HG02981 (cell line): ENCODE measurements at regions not wholly inside any gene's neighbourhood (a gene's known extent, or its start where the extent isn't known, plus 50 kb on each side); places are given as distances from the start of the nearest gene placed in this dataset.
"Not testable (repeated sequence)": the region's sequence is repeated elsewhere in the genome, so short reads cannot be mapped to it uniquely, and the experiment has no call there.

ENCODE experiments used
- ATAC-seq: cut with Tn5 transposase; IDR thresholded peaks from one replicate; pipeline ENCODE4 v1.9.1; 2021; ENCODE audit warnings: mild to moderate bottlenecking, moderate library complexity; ENCODE audit not compliant: unreplicated experiment

DNA sequence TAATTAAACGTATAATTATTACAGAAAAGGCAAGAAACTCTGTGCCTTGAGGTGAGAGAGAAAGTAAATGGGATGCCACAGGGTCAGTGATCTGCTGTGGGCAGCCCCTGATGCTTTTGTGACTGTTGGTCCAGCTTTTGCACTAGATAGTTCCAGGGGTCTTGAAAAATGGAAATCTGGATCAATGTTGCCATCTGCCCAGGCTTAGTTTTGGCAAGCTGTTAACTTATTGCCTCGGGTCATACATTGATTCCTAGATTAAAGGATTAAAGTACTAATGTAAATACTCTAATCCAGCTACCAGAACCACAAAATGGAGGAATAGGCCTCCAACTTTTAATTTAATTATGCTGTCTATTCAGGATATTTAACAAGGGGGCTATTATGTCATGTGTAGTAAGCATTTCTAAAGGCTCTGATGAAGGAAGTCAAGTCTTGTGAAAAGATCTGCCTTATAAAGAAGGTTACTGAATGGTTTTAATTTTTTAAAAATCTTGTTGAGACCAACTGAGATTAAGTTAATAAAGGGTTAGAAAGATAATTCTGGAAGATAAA, 376.0 kb upstream of the HS3ST5 start:
- ATAC-seq = no peak

DNA sequence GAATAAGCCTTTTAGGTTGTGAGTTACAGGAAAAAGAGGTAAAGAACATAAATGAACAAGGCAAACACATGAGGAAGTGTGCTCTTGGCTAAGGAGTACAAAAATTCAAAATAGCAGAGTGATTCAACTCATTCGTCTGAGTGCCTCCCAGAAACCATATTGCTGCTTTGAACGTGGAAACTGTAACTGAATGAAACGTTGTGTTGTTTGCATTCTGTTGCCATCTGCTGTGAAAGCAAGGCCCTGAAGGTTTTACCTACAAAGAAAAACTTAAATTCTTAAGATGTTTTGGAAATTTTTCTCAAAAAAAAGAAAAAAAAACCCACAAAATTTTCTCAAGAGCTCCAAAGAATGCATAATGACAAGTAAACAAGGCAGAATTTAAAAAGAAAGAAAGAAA, 375.4 kb upstream of the HS3ST5 start:
- no peak for ATAC-seq

DNA sequence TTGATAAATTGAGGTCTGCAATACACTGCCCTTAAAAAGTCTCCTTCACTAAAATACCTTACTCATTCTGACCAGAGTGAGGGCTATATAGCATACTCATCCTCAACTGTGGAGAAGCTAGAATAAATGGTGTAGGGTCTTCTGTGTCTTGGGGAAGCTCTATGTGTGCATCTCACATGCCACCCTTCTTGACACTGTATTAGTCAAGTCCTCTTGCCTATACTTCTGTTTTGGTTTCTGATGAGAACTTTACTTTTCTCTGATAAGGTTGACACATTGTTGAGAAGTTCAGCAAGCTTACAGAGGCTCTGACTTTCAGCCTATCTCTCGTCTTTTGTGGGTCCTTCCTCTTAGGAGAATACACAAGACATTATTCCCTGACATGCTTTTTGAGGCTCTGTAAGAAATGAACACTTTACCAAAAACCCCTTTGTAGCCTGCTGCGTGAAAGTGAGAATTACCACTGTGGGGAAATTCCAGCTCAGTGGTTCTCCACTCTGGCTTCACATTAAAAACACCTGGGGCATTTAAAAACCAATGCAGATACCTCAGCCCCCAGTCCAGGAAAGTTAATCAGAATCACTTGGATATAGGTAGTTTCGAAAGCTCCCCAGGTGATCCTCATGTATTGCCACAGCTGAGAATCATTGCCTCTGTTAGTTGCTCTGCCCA, 372.1 kb upstream of the HS3ST5 start:
- ATAC-seq = peak; percentile 44

DNA sequence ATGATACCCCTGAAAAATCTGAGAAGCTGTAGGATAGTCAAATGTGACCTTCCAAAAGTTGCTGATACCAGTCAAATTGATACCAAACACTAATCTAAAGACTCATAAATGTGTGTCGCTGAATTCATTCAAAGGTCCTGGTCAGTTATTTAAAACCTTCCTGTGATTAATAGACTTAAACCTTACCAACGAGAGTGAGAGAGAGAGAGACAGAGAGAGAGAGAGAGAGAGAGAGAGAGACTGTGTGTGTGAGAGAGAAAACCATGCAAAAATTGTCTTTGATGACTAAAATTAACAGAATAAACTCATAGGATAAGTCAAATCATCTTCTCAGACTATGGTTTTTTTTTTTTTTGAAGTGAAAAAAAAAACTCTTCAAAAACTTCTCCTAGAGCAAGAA, 370.9 kb upstream of the HS3ST5 start:
- no peak for ATAC-seq

DNA sequence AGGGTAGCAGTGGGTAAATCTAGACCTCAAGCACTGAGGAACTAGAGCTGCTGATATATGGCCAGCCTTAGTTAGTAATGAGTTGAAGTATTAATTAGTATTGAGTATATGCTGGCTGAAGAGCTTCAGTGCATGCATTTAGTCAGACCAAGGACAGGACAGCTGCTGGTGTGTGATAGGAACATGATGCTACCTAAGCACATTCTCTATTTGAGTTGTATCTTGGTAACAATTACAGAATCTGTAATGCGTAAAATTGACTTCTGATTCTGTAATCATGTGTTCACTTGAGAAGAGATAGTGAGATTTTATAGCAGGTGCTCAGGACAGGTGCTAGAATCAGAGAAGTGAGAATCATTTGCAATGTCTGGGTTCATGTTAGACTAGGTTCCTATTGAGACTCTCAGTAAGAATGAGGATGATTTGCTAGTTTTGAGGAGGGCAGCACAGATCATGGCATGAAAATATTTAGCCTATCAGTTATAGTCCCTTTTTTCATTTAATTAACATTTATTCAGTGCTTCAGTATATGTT, 369.4 kb upstream of the HS3ST5 start:
- peak; percentile 48 for ATAC-seq

DNA sequence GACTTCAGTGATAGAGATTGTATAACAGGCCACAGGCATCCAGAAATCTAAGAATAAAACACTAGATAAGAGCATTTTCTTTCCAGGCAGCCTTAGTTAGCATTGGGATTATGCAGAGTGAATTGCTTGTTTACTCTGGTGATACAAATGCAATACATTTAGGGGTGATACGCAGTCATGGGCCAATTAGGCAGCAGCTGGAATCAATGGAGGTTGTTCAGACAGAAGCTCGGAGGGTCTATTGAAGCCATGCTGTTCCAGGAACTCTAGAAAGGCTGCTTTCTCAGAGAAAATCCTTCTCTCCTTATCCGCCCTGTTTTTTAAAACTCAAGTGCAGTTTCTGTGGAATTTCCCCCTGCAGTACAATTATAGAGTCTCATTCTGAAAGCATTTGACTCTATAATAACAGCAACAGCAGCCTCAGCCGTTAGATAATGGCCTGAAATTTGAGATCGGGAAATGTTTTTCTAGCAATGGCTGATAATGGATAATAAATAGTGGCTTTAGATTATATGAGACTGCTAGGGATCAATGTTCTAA, 364.3 kb upstream of the HS3ST5 start:
- ATAC-seq = no peak

DNA sequence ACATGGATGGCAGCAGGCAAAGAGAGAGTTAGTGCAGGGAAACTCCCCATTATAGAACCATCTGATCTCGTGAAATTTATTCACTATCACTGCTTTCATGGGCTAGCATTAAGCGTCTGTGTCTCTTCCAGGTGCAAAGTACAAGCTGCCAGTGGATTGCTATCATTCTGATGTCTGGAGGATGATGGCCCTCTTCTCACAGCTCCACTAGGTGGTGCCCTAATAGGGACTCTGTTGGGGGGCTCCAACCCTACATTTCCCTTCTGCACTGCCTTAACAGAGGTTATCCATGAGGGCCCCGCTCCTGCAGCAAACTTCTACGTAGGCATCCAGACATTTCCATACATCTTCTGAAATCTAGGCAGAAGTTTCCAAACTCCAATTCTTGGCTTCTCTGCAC, 347.8 kb upstream of the HS3ST5 start:
- ATAC-seq = no peak

DNA sequence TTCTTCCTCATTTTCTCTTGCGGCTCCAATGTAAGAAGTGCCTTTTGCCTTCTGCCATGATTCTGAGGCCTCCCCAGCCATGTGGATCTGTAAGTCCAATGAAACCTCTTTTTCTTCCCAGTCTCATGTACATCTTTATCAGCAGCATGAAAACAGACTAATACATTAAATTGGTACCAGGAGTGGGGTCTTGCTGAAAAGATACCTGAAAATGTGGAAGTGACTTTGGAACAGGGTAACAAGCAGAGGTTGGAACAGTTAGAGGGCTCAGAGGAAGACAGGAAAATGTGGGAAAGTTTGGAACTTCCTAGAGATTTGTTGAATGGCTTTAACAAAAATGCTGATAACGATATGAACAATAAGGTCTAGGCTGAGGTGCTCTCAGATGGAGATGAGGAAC, 316.7 kb upstream of the HS3ST5 start:
- no peak for ATAC-seq

DNA sequence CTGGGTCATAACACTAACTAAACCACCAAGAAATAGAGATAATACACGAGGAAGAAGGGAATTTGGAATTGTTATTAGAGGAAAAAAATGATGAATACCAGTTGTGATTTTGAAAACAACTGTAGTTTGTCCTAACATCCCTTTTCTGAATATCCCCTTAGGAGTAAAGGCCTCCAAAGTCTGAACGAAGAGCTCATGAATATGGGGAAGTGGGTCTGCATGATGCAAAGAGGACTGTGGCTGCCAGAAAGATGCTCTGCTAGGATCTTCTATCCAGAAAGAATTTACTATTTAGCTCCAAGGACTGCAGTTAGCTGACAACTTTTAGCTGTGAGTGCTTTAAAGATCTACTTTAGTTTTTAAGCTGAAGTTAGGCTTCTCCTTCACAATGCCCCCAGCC, 308.8 kb upstream of the HS3ST5 start:
- ATAC-seq = no peak

DNA sequence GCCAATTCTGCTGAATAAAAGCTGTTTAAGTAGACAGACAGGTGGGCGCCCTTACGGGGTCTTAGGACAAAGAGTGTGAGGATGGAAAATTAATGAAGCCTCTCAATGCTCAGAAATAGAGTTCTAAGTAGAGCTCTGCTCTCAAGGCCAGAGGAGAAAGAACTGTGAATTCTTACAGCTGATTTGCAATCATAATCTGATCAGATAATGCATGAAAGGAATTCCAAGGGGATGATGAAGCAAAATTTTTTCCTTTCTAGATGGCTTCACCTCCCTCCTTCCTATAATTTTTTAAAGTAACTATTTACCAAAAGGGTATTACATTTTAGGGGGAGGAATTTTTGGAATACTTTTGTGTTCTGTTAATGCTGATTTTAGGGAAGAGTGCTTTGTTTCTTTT, 308.1 kb upstream of the HS3ST5 start:
- no peak for ATAC-seq

DNA sequence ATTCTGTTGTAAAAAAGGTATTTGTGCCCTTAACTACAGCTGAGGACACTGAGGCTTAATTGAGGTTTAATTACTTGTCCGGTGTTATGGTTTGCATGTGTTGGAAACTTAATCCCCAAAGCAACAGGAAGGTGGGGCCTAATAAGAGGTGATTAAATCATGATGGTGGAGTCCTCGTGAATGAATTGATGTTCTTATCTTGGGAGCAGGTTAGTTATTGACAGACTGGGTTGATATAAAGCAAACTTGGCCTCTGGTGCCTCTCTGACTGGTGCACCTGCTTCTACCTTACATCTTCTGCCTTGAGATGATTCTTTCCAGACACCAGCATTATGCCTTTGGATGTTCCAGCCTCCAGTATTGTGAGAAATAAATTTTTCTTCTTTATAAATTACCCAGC, 306.5 kb upstream of the HS3ST5 start:
- ATAC-seq = no peak

DNA sequence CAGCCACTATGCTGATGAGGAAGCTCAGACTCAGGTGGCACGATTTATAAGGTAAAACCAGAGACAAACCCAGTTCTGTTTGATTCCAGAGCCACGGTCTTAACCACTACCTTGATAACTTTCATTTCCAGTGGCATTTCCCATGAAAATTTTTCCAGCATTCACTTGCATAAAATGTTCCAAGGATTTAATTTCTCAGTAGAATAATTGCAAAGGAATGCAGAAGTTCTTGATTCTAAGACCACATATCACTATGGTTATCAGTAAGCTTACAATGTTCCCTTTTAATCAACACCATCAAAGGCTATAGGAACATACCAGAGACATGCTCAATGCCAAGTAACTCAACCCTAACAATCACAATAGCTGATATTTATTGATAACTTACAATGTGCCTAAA, 306.0 kb upstream of the HS3ST5 start:
- no peak for ATAC-seq

DNA sequence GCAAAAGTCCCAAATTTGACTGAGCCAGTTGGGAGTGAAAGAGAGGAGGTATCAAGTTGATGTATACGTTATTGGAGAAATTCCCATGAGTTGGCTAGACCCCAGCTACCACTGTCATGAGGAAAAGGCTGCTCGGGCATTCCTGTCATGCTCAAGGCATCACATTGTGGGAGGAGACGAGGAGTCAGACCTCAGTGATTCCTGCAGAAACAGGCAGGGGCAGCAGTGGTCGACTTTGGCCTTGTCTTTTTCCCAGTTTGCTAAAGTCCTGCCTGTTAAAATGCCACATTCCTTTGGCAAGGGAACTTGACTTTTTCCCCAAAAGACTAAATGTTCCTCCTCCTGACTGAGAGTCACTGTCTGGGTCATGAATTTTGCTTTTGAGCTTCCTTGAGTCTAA, 295.5 kb upstream of the HS3ST5 start:
- ATAC-seq = no peak

DNA sequence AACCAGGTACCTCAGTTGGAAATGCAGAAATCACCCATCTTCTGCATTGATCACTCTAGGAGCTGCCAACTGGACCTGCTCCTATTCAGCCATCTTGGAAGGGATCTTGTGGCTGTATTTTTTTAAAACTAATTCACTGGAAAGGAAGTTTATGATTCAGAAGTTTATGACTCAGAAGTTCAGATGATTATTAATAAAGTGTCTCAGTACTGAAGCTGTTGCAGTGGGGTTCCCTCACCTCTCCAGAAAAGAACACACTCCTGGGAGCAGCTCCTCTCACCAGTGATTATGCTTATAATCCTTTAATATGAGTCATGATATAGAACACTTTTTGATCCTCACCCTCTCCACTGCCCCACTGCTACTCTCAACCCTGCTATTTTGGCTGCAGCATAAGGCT, 291.2 kb upstream of the HS3ST5 start:
- ATAC-seq = no peak

DNA sequence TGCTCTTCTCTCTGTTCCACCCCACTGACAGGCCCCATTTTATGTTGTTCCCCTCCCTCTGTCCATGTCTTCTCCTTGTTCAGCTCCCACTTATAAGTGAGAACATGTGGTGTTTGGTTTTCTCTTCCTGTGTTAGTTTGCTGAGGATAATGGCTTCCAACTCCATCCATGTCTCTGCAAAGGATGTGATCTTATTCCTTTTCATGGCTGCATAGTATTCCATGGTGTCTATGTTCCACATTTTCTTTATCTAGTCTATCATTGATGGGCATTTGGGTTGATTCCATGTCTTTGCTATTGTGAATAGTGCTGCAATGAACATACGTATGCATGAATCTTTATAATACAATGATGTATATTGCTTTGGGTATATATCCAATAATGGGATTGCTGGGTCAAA, 283.4 kb upstream of the HS3ST5 start:
- ATAC-seq = not testable (repeated sequence)

DNA sequence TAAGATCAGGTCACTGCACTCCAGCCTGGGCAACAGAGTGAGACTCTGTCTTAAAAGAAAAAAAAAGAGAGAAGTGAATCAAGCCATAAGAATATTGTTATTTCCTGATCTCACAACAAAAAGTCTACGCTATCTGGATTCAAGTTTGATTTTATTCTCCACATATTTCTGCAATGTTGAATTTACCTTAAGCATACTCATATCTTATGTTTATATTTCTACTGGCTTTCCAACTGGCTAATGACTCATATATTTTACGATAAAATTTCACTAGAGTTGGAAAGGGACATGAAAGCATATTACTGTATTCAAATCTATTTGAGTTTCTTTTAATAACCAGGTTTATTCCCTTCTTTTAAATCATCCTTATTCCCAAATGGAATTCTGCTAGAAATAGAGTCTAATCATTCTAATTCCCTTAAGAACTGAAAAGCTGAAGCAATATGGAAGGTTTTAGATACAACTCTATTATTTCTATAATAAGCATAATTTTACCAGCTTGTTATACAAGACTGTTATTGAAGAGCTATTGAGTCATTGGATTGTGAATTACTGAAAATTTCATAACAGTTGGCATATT, 276.9 kb upstream of the HS3ST5 start:
- ATAC-seq = no peak

DNA sequence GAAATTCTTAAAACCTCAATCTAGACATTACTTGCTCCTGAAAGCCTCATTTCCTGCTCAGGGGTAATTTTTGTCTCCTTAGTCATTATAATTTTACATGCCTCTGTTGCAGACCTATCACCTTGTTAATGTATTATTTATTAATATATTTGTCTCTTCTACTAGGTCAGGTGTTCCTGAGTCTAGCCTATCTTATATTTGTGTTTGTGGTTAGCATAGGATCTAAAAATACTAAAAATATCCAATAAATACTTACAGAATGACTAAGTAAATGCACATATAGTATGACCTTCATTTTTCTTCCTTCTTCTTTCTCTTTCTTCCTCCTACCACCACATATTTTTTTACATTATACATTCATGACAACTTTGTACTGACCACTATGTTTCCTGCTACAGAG, 268.9 kb upstream of the HS3ST5 start:
- ATAC-seq = peak; percentile 42

DNA sequence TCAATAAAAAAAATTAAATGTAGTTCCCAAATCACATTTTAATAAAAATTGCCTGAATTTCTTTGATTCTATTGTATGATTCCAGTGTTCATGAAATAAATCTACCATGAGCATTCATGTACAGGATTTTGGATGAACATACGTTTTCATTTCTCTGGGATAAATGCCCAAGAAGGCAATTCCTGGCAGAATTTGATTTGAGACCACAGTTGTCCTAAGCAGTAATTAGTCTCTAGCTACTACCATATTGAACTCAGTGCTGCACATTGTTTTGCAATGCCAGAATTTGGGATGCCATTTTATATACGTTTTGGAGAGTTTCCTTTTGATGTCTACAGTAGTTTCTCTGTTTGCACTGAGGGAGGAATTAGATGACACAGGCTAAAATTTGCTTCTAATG, 265.3 kb upstream of the HS3ST5 start:
- no peak for ATAC-seq

DNA sequence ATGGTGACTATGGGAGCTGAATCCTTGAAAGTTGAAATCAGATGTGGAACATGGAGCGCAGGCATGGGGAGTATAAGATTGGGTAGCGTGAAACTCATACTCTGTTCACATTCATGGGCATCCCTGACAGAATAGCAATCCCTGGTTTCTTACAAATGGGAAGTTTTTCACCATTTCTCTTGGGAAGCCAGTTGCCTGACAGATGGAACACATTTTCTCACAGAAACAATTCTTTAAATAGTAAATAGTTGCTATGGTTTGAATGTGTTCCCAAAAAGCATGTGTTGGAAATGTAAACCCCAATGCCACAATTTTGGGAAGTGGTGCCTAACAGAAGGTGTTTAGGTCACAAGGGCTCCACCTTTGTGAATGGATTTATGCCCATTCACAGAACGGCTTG, 262.8 kb upstream of the HS3ST5 start:
- no peak for ATAC-seq

DNA sequence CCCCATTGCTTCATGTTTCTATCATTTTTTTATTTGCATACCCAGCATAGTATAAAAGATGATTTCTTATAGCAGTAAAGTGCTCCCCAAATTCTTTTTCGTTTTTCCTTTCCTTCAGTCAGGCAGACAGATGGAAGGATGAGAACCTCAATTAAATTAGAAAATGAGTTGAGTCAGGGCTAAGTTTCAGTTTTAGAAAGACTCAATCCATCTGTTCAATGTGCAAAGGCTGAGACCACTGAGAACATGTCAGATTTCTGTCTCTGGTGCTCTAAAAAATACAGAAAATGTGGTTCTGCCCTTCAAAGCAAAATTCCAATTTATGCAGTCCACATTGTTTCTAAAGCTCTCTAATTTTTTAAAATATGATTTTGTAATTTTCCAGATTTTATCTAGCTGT, 257.6 kb upstream of the HS3ST5 start:
- no peak for ATAC-seq

DNA sequence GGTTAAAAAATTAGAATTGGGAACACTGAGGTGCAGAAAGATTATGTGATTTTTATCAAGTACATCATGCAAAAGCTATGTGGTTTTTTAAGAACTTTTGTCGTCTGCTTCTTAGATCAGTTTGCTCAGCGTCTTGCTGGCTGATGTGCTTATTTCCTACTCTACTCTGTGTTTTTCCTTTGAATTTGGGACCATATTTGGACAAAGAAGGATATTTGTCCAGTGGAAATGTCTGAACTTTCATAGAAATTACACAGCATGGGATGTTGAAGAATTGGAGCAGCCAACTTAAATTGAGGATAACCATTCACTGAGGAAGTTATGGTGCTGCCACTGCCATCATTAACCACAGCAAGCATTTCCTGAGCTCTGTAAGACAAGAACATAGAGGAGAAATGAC, 252.8 kb upstream of the HS3ST5 start:
- no peak for ATAC-seq

DNA sequence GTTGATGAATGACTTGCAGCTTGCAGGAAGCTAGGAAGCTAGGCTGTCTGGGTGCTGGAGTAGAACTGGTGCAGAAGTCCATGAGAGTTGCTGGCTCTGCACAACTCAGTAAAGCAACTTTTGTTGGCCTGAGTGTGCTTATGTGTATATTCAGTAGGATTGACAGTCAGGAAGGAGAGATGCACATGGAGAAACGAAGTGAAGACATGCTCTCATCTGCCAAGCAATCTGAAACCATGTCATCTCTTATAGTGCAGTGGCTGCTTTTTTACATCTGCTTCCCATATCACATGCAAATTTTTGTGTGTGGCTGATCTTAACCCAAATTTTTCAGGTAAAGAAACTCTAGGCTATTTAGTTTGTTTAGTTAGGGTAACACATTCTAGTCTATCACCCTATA, 252.4 kb upstream of the HS3ST5 start:
- ATAC-seq = no peak
